ENCODE measurements at regions not wholly inside any gene's neighbourhood (a gene's known extent, or its start where the extent isn't known, plus 50 kb on each side); places are given as distances from the start of the nearest gene placed in this dataset.

GRCh38 chr2:194203898-194204297, 1453.1 kb upstream of the SLC39A10 start:
- Histone ChIP-seq H3K4me1 (ENCODE audit: insufficient read depth) (no peaks in the 10 kb centered on the region), H3K9me2 (replicated peaks; ENCODE audit: insufficient read depth) (no peaks in the 10 kb centered on the region), H3K9me3 (ENCODE audit: low read depth) (no peaks in the 10 kb centered on the region), H3K79me2 (no peaks in the 10 kb centered on the region), H3K4me2 (no peak overlapping the region), H4K20me1 (ENCODE audit: insufficient read depth, poor library complexity, severe bottlenecking) (no peaks in the 10 kb centered on the region), H3K4me3 (no peak overlapping the region), H2AFZ (no peak overlapping the region), H3K36me3 (replicated peaks; ENCODE audit: insufficient read depth, low read depth) (no peaks in the 10 kb centered on the region), H3K27me3 (no peaks in the 10 kb centered on the region), H3K27ac (no peak overlapping the region)
- TF ChIP-seq EZH2 (IDR thresholded peaks at IDR 0.05; ENCODE audit: borderline replicate concordance): no peak
- TF ChIP-seq EZH2phosphoT487 (IDR thresholded peaks at IDR 0.05; ENCODE audit: low read depth, severe bottlenecking, unreplicated experiment): no peak
- TF ChIP-seq CTCF (IDR thresholded peaks at IDR 0.05; ENCODE audit: poor library complexity): no peak
- 89% methylated on average over 1 of the region's 1 CpG for WGBS (ENCODE audit: low lambda C conversion rate, missing lambda C conversion rate)
- DNase-seq (ENCODE audit: low spot score): no peak

- Histone ChIP-seq H4K20me1 (ENCODE audit: insufficient read depth, poor library complexity, severe bottlenecking) (no peaks in the 10 kb centered on the region), H3K9me2 (replicated peaks; ENCODE audit: insufficient read depth) (no peaks in the 10 kb centered on the region), H3K27me3 (no peaks in the 10 kb centered on the region), H3K4me2 (no peak overlapping the region), H3K9me3 (ENCODE audit: low read depth) (no peaks in the 10 kb centered on the region), H3K27ac (no peak overlapping the region), H3K79me2 (no peaks in the 10 kb centered on the region), H2AFZ (no peak overlapping the region), H3K4me1 (ENCODE audit: insufficient read depth) (no peaks in the 10 kb centered on the region), H3K4me3 (no peak overlapping the region), H3K36me3 (replicated peaks; ENCODE audit: insufficient read depth, low read depth) (no peaks in the 10 kb centered on the region)
- no peak for TF ChIP-seq CTCF (IDR thresholded peaks at IDR 0.05; ENCODE audit: poor library complexity)
- TF ChIP-seq EZH2phosphoT487 (IDR thresholded peaks at IDR 0.05; ENCODE audit: low read depth, severe bottlenecking, unreplicated experiment): no peak
- no peak for TF ChIP-seq EZH2 (IDR thresholded peaks at IDR 0.05; ENCODE audit: borderline replicate concordance)
- WGBS (ENCODE audit: low lambda C conversion rate, missing lambda C conversion rate): 39% methylated on average over 2 of the region's 2 CpGs
- no peak for DNase-seq (ENCODE audit: low spot score)
These were observed 1474.1 kb upstream of the SLC39A10 start for GRCh38 chr2:194182888-194183287.

- 99% methylated on average over 16 of the region's 22 CpGs for WGBS (ENCODE audit: low lambda C conversion rate, missing lambda C conversion rate)
- H3K36me3 ChIP-seq (replicated peaks; ENCODE audit: insufficient read depth, low read depth): no peaks in the 10 kb centered on the region
- H3K27ac ChIP-seq: no peak overlapping the region
- no peak overlapping the region for H2AFZ ChIP-seq
- no peaks in the 10 kb centered on the region for H3K4me1 ChIP-seq (ENCODE audit: insufficient read depth)
- H3K9me2 ChIP-seq (replicated peaks; ENCODE audit: insufficient read depth): no peaks in the 10 kb centered on the region
- H4K20me1 ChIP-seq (ENCODE audit: insufficient read depth, poor library complexity, severe bottlenecking): no peaks in the 10 kb centered on the region
- no peak overlapping the region for H3K4me3 ChIP-seq
- no peak for DNase-seq (ENCODE audit: low spot score)
- no peak overlapping the region for H3K4me2 ChIP-seq
- H3K9me3 ChIP-seq (ENCODE audit: low read depth): no peaks in the 10 kb centered on the region
- TF ChIP-seq EZH2 (IDR thresholded peaks at IDR 0.05; ENCODE audit: borderline replicate concordance): no peak
- no peak for TF ChIP-seq CTCF (IDR thresholded peaks at IDR 0.05; ENCODE audit: poor library complexity)
- no peak for TF ChIP-seq EZH2phosphoT487 (IDR thresholded peaks at IDR 0.05; ENCODE audit: low read depth, severe bottlenecking, unreplicated experiment)
- no peaks in the 10 kb centered on the region for H3K27me3 ChIP-seq
- H3K79me2 ChIP-seq: no peaks in the 10 kb centered on the region
These were observed 1480.9 kb upstream of the SLC39A10 start for GRCh38 chr2:194176134-194176533.

- no peaks in the 10 kb centered on the region for H3K36me3 ChIP-seq (replicated peaks; ENCODE audit: insufficient read depth, low read depth)
- no peaks in the 10 kb centered on the region for H3K79me2 ChIP-seq
- no peaks in the 10 kb centered on the region for H3K9me2 ChIP-seq (replicated peaks; ENCODE audit: insufficient read depth)
- no peak overlapping the region for H3K27ac ChIP-seq
- no peak overlapping the region for H3K4me3 ChIP-seq
- H2AFZ ChIP-seq: no peak overlapping the region
- H3K9me3 ChIP-seq (ENCODE audit: low read depth): no peaks in the 10 kb centered on the region
- WGBS (ENCODE audit: low lambda C conversion rate, missing lambda C conversion rate): 43% methylated on average over 2 of the region's 2 CpGs
- peak; percentile 52 for DNase-seq (ENCODE audit: low spot score)
- no peaks in the 10 kb centered on the region for H3K4me1 ChIP-seq (ENCODE audit: insufficient read depth)
- H4K20me1 ChIP-seq (ENCODE audit: insufficient read depth, poor library complexity, severe bottlenecking): no peaks in the 10 kb centered on the region
- no peak overlapping the region for H3K4me2 ChIP-seq
- no peak for TF ChIP-seq EZH2 (IDR thresholded peaks at IDR 0.05; ENCODE audit: borderline replicate concordance)
- TF ChIP-seq EZH2phosphoT487 (IDR thresholded peaks at IDR 0.05; ENCODE audit: low read depth, severe bottlenecking, unreplicated experiment): no peak
- peak; percentile 57 for TF ChIP-seq CTCF (IDR thresholded peaks at IDR 0.05; ENCODE audit: poor library complexity)
- no peaks in the 10 kb centered on the region for H3K27me3 ChIP-seq
These were observed 1490.2 kb upstream of the SLC39A10 start for GRCh38 chr2:194166818-194167217.

All from hepatocyte (in vitro differentiated cells).